HG03045 (cell line): ENCODE measurements at regions not wholly inside any gene's neighbourhood (a gene's known extent, or its start where the extent isn't known, plus 50 kb on each side); places are given as distances from the start of the nearest gene placed in this dataset.

Source experiments
- ATAC-seq: cut with Tn5 transposase; IDR thresholded peaks from one replicate; pipeline ENCODE4 v1.9.1; 2021; ENCODE audit warnings: mild to moderate bottlenecking, moderate library complexity; ENCODE audit not compliant: unreplicated experiment

DNA sequence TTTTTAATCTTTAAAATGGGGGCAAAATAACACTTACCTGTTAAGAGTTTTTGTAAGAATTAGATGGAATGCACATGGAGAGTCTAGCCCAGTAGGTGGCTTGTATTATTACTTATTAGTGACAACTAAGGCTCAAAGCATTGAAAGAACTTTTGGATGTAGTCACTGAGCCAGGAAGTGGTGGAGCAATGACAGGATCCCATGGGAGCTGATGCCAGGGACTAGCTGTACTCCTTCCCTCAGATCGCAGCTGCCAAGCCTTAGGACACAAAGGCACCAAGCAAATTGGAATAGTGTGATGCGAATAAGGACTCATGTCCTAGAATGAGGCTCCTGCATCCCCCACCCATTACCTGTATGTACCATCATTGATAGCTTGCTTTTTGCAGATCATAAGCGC, 370.4 kb upstream of the RGMA start:
- ATAC-seq = no peak

DNA sequence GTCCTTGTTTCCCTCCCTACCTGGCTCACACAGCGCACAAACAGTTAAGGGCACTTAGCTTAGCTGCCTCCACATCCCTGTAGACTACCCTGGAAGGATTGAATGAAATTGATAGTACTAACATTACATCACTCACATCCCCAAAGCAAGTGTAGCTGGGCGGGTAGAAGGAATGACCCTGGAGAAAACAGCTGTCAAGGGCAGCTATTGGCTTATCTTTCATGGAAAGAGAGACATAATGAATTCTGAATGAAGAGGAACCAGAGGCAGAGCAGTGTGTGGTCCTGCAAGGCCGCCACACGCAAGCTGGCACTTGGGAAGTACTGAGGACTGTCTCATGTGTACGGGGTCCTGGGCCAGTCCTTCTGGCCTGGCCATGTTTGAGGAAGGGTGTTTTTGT, 369.6 kb upstream of the RGMA start:
- ATAC-seq = no peak

DNA sequence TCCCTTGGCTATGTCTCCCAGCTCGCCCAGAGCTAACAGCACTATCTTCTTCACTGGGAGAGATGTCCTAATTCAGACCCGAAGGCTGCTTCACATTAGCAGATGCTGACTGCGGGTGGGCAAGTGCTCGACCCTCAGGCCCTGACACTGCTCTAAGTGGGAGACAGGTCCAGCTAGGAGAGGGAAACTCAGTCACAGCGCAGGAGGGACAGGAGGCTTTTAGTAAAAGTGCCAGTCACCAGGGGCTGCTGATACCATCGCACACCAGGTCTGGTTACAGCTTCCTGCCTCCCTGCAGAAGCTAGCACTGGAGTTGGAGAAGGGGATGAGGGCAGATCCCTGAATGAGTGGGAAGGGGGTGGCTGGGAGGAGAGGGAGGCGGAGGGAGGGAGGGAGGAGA, 365.8 kb upstream of the RGMA start:
- no peak for ATAC-seq

DNA sequence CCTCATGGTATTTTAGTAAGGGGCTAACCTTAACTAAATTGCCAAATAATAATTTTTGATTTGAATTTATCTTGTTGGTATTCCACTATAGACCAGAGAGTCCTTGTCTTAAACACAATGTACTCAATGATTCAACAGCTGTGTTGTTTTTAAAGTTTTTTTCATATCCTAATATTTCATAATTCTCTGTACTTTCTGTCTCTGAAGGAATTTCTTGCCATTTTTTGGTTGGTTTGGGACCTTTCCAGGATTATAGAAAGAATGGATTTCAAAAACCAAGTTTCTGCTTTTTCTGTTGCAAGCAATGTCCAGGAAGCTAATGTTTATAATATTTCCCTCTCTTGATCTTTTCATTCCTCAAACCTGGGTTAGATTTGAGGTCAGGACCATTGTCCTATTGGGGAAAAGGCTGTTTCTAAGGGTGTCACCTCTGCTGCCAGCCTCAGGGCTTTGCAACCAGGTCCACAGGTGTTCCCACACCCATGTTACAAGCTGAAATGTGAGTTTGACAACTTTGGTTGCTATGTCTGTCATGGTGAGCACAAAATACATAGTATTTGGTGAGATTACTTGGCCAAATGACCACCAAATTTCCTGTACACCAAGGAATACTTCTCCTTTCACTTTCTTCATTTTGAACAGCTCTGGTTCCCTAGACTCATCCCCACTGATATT, 363.7 kb upstream of the RGMA start:
- no peak for ATAC-seq

DNA sequence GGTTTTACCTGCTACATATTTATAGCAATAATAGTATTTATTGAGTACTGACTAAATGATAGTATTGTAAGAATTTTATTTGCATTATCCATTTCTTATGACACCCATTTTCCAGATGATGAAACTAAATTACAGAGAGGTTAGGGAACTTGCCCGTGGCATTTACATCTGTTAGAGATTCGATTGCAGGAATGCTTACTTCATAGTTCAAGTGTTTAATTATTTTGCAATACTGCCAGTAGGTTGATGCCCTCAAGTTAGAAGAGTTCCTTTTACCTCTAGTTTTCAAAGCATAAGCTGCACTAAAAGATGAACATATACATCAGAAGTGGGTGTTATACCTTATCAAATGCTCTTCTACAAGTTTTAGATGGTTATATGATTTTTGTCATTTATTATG, 362.8 kb upstream of the RGMA start:
- ATAC-seq = no peak

DNA sequence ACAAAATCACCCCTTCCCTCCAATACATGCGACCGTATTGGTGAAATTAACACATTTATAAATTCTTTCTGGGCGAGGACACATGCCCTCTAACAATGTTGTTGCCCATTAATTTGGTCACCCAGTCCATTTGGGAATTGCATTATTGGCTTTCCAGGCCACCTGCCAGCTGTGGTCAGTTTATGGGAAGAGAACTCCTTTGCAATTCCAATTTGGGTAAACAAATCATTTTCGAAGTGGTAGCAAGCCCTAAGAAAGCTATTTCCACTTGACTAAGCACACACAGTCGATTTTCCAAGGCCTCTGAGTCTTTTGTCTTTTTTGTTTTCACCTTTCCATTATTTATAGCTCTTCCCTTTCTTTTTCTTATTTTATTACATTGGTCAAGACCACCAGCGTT, 362.3 kb upstream of the RGMA start:
- ATAC-seq = no peak

DNA sequence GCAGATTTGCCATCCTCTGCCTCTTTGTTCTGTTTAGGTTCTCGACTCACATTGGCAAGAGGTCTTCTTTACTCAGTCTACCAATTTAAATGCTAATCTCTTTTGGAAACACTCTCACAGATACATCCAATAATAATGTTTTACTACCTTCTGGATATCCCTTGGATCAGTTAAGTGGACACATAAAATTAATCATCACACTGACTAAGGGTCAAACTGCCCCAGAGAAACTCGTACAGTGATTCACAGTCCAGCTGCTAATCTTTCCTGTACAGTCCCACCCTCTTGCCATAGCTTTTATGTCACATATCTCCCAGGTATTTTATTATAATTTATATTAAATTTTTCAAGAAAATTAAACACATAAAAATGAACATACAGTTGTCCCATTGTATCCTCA, 360.8 kb upstream of the RGMA start:
- no peak for ATAC-seq

DNA sequence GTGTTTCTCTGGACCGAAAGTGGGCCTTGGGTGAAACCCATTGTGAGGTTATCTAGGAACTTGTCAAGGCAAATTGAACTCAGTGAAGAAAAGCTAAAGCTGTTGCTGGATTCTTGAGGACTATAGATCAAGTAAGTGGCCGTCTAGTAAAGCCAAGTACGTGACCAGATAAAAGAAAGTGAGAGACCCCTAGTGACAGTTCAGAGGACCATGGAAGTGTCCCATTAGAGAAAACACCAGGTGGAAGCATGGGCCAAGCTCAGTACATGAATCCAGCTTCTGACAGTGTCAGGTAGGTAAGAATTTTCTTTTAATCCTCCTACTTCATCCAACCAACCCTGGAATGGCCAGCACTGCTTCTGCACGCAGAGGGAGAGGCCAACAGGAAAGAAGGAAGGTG, 349.3 kb upstream of the RGMA start:
- no peak for ATAC-seq

DNA sequence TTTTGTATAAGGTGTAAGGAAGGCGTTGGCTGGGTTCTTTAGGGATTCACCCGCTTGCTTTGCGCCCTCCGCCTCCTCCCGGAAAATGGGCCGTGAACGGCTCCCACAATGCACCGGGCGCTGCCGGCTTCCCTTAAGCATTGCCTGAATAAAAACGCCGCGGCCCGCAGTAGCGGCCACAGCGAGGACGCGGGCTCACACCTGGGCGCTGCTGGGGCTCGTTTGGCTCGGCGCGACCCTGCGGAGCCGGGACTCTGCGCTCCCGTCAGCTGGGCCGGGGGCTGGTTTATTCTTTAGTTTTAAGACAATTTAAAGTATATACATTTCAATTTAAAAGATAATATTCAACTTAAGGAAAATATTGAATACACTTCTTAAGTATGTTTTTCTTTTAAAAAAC, 343.5 kb upstream of the RGMA start:
- no peak for ATAC-seq

DNA sequence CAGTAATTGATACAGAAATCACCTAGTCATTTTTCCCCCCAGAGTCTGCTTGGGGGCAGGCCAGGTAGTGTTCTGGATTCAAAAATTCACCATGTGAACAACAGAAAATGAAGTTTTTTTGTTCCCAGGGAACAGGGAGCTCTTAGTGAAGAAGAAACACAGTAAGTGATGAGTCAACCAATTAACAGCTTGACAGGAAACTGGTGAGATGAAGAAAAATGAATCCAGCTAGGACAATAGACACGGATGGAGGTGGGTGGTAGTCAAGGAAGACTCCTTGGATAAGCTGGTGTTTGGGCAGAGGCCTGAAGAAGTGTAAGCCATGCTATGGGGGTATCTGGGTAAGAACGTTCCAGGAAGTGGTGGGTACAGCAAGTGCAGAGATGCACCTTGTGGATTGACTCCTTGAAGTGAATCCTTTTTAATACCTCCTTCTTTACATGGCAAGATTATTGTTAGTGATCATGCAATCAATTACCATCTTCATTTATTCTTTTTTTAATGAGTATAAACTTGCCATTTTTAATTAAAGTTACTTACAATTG, 339.9 kb upstream of the RGMA start:
- no peak for ATAC-seq

DNA sequence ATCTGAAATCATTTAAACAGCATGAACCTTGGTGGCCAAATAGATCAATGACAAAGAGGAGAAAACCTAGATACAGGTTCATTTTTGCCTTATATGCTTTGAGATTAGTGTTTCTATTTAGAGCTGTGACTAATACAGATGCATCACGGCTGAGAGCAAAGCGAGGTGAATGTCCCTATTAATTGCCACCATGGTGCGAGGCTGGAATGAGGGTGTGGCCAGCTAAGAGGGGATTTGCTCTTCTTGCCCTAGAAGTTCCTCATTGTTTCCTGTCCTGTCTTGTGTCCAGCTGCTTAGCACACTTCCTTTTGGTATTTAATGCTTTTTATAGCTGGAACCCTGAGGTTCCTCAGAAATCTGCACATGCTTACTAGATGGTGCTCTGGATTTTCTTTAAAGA, 339.1 kb upstream of the RGMA start:
- no peak for ATAC-seq

DNA sequence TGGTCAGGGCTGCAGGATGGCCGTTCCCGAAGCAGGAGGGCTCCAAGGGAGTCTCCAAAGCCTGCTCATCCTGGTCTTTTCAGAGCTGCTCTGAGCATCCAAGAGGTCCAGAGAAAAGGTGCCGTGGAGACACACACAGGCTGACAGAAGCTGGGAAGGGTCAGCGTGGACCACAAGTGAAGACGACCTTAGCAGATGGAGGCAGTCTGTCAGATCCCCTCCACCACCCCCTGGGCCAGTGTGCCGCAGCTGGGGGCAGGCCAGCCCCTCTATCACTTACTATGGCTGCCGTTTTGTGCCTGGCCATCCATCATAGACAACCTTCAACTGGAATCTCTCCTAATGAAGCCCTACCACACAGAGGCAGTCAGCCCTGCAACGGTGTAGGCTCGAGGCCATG, 335.1 kb upstream of the RGMA start:
- ATAC-seq = no peak

DNA sequence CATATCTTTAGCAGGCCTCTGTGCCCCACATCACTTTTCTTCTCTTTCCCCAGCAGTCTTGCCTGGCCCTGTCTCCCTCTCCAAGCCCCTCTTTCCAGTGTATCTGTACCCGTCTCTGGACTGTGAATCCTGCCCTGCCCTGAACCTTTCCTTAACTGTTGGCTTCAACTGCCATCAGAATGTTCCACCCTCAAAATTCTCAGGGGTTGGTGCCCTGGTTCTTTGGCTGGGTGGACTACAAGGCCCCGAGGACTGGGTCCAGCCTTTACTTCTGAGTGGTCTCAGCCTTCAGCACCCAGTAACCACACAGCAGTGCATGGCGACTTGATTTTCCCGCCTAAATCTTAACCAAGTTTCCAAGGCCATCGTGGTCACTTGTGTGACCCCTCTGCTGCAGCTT, 333.5 kb upstream of the RGMA start:
- ATAC-seq = no peak

DNA sequence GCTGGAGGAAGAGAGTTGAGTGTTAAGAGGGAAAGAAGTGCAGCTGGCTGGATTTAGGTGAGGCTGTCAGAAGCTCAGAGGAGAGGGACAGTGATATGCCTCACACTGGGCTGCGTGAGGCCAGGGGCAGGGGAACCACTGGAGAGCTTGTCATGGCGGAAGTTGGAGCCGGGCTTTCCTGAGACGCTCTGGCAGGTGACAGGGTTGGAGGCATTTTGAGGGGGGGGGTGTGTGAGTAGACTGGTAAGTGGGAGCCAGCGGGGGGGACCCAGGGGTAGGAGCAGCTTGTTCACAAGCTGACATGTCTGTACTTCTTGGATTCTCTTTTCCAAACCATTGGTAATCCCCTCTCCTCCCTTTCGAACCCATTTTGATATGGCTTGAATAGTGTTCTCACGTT, 331.5 kb upstream of the RGMA start:
- no peak for ATAC-seq

DNA sequence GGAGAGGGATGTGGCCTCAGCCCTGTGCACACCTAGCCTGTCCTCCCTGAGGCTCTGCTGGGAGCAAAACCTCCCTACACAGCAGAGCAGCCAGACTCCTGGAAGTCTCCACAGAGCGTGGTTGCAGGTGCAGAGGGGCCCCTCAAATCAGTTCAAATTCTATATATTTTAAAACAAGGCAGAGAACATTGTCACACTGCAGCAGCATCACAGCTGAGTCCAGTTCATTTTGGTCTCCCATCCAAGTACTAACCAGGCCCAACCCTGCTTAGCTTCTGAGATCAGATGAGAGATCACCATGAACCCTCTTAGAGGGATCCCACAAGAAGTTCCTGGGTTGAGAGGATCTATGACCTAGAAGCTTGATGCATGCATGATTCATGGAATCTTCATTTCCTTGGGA, 331.0 kb upstream of the RGMA start:
- no peak for ATAC-seq

DNA sequence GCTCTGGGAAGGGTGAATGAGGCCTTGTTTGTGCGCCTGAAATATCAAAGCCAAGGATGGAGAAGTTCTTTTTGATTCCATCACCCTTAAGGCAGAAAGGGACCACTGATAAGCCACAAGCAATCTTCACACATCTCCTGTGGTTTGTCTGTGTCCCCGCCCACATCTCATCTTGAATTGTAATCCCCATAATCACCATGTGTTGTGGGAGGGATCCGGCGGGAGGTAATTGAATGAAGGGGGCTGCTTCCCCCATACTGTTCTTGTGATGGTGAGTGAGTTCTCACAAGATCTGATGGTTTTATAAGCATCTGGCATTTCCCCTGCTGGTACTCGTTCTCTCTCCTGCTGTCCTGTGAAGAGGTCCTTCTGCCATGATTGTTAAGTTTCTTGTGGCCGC, 329.6 kb upstream of the RGMA start:
- no peak for ATAC-seq

DNA sequence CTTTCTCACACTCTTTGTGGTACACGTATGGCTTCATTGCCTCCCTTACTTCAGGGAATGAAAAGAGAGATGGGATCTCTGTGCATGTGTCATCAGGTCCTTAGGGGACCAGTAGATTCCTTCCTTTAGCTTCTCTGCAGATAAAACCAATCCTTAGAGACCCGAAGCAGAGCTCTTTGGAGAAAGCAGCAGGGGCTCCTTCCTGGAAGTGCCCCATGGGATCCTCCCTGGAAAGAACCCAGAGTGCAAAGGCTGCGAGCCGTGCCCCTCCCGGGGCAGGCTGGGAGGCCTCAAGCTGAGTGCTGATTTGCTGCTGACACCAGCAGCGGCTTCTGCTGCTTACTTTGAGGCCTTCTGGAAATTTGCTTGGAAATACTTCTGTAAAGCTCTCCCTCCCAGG, 328.6 kb upstream of the RGMA start:
- no peak for ATAC-seq

DNA sequence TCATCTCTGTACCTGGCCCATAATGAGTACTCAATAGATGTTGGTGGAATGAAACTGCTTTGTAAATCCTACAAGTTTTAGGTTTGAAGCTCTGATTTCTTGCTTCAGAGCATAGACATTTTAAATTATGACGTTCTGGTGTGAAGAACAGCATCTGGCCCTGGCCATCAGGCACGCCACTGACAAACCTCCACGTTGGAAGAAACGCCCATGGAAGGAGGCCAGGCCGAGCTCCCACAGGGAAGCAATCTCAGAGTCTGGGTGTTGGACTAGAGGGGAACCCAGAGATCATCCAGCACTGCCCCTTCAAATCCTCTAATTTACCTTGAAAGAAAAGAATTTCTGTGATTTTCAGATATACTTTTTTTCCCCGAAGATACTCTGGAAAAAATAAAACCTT, 328.1 kb upstream of the RGMA start:
- ATAC-seq = no peak

DNA sequence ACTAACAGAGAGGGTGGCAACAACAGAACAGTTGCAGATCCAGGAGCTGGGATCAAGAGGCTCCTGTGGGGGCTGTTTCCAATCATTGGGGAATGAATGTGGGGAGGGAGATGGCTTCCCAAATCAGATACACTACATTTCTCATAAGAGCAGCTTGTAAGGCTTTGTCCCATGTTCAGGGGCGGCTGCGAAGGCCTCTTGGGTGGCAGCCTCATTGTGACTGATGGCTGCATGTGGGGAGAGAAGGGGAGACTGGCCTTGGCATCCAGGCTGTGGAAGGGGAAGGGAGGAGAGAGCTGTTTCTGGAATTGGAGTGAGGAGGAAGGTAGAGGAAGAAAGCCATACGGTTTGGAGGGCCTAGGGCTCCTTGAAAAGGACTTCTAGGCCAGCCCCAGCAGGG, 326.6 kb upstream of the RGMA start:
- no peak for ATAC-seq

DNA sequence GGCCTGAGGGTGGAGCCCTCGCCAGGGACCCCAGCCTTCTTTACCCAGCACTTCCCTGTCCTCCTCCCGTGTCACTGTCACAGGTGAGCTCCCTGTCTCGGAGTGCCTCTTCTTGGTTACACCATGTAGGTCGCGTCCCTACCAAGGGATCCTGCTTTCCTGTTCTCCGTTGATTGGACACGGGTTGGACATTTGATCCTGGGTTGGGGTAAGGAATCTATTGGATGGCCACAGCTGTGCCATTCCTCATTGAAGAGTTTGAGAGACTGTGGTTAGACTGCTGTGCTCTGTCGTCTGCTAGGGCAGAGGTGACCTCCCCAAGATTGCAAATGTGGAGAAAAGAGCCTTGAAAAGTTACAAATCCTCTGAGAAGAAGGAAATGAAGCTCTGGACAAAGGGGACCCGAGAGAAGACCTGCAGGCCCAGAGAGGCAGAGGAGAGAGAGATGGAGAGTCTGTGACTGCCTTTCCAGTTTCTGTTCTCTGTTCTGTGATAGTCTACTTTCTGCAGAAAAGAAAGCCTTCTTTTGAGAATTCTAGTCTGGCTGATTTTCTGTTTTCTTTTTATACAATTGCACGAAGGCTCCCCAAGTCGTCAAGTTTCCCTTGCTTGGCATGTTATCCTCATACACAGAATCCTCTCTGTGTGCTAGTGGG, 325.7 kb upstream of the RGMA start:
- ATAC-seq = no peak

DNA sequence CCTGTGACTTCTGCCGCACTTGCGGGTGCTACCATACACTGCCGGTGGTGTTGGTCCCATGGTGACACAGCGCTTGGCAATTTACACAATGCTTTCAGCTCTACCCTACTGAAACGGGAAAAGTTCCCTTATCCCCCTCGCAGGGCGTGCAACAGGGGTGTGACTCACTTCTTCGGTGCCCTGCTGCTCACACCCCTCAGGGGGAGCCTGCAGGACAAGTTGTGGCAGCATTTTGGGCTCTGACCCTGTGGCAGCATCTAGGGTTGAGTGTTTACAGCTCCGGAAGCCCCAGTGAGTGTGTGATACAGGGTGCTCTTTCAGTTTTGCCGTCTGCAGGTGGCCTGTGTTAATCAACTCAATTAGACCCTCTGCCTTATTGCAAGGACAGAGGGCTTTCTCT, 324.7 kb upstream of the RGMA start:
- no peak for ATAC-seq

DNA sequence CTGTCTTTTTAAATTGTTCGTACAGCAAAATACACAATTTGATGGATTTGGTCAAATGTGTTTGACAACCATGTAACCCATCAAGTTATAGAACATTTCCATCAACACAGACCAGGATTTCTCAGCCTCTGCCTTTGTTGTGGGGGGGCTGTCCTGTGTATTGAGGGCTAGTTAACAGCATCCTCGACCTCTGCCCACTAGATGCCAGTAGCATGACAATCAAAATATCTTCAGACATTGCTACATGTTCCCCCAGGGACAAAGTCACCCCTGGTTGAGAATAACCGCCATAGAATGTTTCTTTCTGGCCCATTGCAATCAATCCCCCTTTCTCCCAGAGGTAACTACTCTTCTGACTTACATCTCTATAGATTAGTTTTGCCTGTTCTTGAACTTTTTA, 310.1 kb upstream of the RGMA start:
- no peak for ATAC-seq

DNA sequence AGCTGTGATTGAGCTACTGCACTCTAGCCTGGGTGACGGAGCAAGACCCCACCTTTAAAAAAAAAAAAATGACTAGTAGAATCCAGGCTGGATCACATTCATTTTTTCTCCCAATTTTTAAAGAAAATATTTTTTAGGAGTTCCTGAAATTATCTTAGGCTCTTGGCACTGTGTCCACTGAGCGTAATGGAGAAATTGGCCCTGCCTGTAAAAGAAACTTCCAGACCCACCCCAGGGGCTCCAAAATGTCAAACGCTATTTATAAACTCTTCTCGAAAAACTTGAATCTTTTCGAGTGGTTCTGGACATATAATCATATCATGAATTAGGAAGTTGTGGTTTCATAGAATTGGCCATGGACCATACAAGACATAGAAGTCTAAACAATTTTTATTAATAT, 300.2 kb upstream of the RGMA start:
- no peak for ATAC-seq
